Caco-2 (cell line): ENCODE measurements at regions not wholly inside any gene's neighbourhood (a gene's known extent, or its start where the extent isn't known, plus 50 kb on each side); places are given as distances from the start of the nearest gene placed in this dataset.

Experiments
- BruUV-seq: library from RNA; stranded (reverse); fragments of 400-500 nt; replicated peaks from 2 replicates; lab custom pipeline; 2021; lab: Mats Ljungman, UMichigan
- CTCF ChIA-PET: fragments of 300-600 bp; sonication (Branson Sonifier 250); formaldehyde crosslinking; loops from one replicate; lab custom pipeline; 2022; ENCODE audit warnings: antibody characterized with exemption; lab: Charles Lee
- POLR2A ChIA-PET: fragments of 300-600 bp; sonication (Branson Sonifier 250); formaldehyde crosslinking; loops from one replicate; lab custom pipeline; 2022; ENCODE audit warnings: antibody characterized with exemption; lab: Charles Lee
- DNase-seq, 2 experiments: peaks; one replicate each; pipeline versions ENCODE4 v3.0.0 to v3.0.0-alpha.2; 2020 to 2022
- H3K27me3 ChIP-seq: replicated peaks from 2 replicates; pipeline ENCODE4 v1.6.0; 2011; ENCODE audit warnings: low read length; ENCODE audit not compliant: control insufficient read depth, insufficient read depth
- H3K36me3 ChIP-seq: 2 replicates; pipeline ENCODE4 v1.5.1; 2011; ENCODE audit warnings: low read length; ENCODE audit not compliant: control insufficient read depth, insufficient read depth
- H3K4me1 ChIP-seq: fragments of 250-450 bp; sonication (Bioruptor Pico); 2 replicates; pipeline ENCODE4 v1.5.1; 2020; ENCODE audit warnings: mild to moderate bottlenecking
- H3K4me3 ChIP-seq: 2 replicates; pipeline ENCODE4 v1.5.1; 2011; ENCODE audit warnings: low read depth, mild to moderate bottlenecking, control low read depth, low read length
- H3K9me3 ChIP-seq: fragments of 250-450 bp; sonication (Bioruptor Pico); 2 replicates; pipeline ENCODE4 v1.5.1; 2020; ENCODE audit warnings: mild to moderate bottlenecking, moderate library complexity
- H3K27ac Mint-ChIP-seq: one replicate; pipeline ENCODE4 v1.8.0; 2022; ENCODE audit warnings: mixed read lengths; ENCODE audit not compliant: unreplicated experiment
- H3K27me3 Mint-ChIP-seq: one replicate; pipeline ENCODE4 v1.8.0; 2022; ENCODE audit warnings: mixed read lengths; ENCODE audit not compliant: insufficient read depth, unreplicated experiment
- H3K36me3 Mint-ChIP-seq: one replicate; pipeline ENCODE4 v1.8.0; 2022; ENCODE audit warnings: mild to moderate bottlenecking, mixed read lengths; ENCODE audit not compliant: insufficient read depth, unreplicated experiment
- H3K4me1 Mint-ChIP-seq: one replicate; pipeline ENCODE4 v1.8.0; 2022; ENCODE audit warnings: low read depth, mixed read lengths; ENCODE audit not compliant: unreplicated experiment
- H3K4me3 Mint-ChIP-seq: one replicate; pipeline ENCODE4 v1.8.0; 2022; ENCODE audit warnings: mild to moderate bottlenecking, moderate library complexity, mixed read lengths; ENCODE audit not compliant: unreplicated experiment
- H3K9me3 Mint-ChIP-seq: one replicate; pipeline ENCODE4 v1.8.0; 2022; ENCODE audit warnings: mixed read lengths; ENCODE audit not compliant: unreplicated experiment
- intact Hi-C: fragments of 100-400 bp; cut with micrococcal nuclease; formaldehyde crosslinking; loops from one replicate; pipeline ENCODE4 v1.10.0; 2022; ENCODE audit not compliant: unreplicated experiment
- TF ChIP-seq, protein P1 (sequence below), 2 experiments: fragments of 200-600 bp in 1 of 2; IDR thresholded peaks; 1 replicate in 1 of 2; 2 replicates in 1 of 2; pipeline versions ENCODE4 v1.5.1 to v1.8.0; 2011 to 2022; ENCODE audit warnings: antibody characterized with exemption in 1 of 2, control low read depth in 1 of 2, inconsistent platforms in 1 of 2, low read depth in 1 of 2, low read length in 1 of 2, mild to moderate bottlenecking in 1 of 2, moderate library complexity in 1 of 2; ENCODE audit not compliant: insufficient read depth in 1 of 2, severe bottlenecking in 1 of 2, unreplicated experiment in 1 of 2

DNA sequence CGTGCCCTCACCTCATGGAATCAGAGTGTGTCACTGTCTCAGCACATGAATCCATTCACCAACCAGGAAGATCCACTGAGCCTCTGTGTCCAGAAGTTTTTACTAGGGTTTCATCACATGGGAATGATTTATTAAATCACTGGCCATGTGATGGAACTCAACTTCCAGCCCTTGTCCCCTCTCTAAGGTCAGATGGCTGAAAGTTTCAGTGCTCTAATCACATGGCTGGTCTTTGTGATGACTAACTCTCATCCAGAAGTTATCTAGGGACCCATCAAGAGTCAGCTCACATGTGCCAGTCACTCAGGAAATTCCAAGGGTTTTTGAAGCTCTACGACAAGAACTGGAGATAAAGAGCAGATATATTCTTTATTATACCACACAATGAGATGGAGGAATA lies 140.5 kb upstream of the GYPC start:
- H3K4me3 ChIP-seq: no peak overlapping the region
- Mint-ChIP-seq H3K4me1 (no peaks in the 10 kb centered on the region), H3K9me3 (no peaks in the 10 kb centered on the region), H3K27me3 (peaks cover 13% of the 10 kb centered on the region), H3K4me3 (no peak overlapping the region), H3K27ac (no peak overlapping the region), H3K36me3 (no peaks in the 10 kb centered on the region)
- ChIA-PET CTCF (no interaction called here), POLR2A (no interaction called here)
- no peak for DNase-seq
- H3K36me3 ChIP-seq: no peaks in the 10 kb centered on the region
- TF ChIP-seq, protein P1, sequence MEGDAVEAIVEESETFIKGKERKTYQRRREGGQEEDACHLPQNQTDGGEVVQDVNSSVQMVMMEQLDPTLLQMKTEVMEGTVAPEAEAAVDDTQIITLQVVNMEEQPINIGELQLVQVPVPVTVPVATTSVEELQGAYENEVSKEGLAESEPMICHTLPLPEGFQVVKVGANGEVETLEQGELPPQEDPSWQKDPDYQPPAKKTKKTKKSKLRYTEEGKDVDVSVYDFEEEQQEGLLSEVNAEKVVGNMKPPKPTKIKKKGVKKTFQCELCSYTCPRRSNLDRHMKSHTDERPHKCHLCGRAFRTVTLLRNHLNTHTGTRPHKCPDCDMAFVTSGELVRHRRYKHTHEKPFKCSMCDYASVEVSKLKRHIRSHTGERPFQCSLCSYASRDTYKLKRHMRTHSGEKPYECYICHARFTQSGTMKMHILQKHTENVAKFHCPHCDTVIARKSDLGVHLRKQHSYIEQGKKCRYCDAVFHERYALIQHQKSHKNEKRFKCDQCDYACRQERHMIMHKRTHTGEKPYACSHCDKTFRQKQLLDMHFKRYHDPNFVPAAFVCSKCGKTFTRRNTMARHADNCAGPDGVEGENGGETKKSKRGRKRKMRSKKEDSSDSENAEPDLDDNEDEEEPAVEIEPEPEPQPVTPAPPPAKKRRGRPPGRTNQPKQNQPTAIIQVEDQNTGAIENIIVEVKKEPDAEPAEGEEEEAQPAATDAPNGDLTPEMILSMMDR (IDR thresholded peaks at IDR 0.05; ENCODE audit: insufficient read depth in 1 of 2, low read depth in 1 of 2, low read length in 1 of 2, severe bottlenecking in 1 of 2, unreplicated experiment in 1 of 2): no peak
- intact Hi-C loops: no loop called here
- H3K4me1 ChIP-seq: no peaks in the 10 kb centered on the region
- H3K9me3 ChIP-seq: no peaks in the 10 kb centered on the region
- no peaks in the 10 kb centered on the region for H3K27me3 ChIP-seq
- no TSS peak for BruUV-seq

DNA sequence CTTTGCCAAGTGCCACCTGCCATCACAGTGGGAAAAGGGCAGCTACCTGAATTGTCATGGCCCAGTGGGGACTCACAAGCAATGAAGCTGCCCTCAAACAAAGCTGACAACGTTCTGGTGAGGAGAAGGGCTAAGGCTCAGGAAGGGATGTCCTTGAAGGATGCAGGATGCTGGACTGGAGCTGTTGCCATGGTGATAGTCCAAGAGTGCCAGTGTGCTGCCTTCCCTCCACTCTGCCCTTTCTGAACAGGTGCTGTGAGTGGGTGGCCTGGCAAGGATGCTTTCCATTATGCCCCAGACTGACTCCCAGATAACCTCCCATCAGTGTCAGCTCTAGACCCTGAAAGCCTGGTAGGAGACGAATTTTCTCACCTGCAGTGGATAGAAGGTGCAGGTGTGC lies 137.8 kb upstream of the GYPC start:
- ChIA-PET POLR2A (no interaction called here), CTCF (interaction anchor here (1.7 kb wide), 1 partner anchor 10 kb away, joined by 4 read pairs; no protein-coding TSS in a partner anchor)
- no peak for DNase-seq
- H3K36me3 Mint-ChIP-seq: no peaks in the 10 kb centered on the region
- TF ChIP-seq, protein P1 (IDR thresholded peaks at IDR 0.05; ENCODE audit: insufficient read depth in 1 of 2, low read depth in 1 of 2, low read length in 1 of 2, severe bottlenecking in 1 of 2, unreplicated experiment in 1 of 2): no peak
- H3K9me3 Mint-ChIP-seq: no peaks in the 10 kb centered on the region
- H3K27me3 Mint-ChIP-seq: peaks cover 7% of the 10 kb centered on the region
- H3K4me3 ChIP-seq: no peak overlapping the region
- no peaks in the 10 kb centered on the region for H3K27me3 ChIP-seq
- H3K4me1 Mint-ChIP-seq: no peaks in the 10 kb centered on the region
- no peaks in the 10 kb centered on the region for H3K4me1 ChIP-seq
- no peak overlapping the region for H3K4me3 Mint-ChIP-seq
- H3K36me3 ChIP-seq: no peaks in the 10 kb centered on the region
- no peak overlapping the region for H3K27ac Mint-ChIP-seq
- H3K9me3 ChIP-seq: no peaks in the 10 kb centered on the region
- intact Hi-C loops: no loop called here
- no TSS peak for BruUV-seq

DNA sequence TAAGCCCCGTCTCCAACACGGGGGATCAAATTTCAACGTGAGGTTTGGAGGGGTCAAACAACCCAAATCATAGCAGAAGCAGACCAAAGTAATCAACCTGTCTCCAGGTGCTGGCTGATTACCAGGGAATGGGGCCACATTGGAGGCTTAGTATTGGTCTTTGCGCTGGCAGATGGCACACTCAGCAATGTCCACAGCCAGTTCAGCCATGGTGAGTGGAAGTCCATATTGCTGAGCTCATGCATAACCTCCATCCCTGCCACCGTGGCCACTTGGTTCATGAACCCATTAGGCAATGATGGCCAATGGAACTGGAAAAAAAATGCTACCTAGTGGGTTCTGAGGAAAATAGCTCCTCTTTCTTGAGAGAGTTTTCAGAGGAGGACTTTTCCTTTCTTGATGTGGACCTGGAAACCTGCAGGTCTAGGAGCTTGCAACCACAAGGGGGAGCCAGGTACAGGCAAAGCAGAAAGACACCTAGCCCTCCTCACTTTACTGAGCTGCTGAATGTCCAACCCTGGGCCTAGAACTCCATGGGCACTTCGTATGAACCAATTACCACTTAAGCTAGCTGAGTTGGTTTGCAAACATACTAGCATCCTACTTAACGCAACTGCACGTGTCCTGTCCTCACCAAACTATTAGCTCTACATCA lies 128.0 kb upstream of the GYPC start:
- no TSS peak for BruUV-seq
- no peaks in the 10 kb centered on the region for H3K9me3 ChIP-seq
- H3K27ac Mint-ChIP-seq: no peak overlapping the region
- CTCF ChIA-PET: interaction anchor here (0.8 to 1.8 kb wide), 5 partner anchors 10 to 476 kb away, joined by 4 to 23 read pairs (median 6); no protein-coding TSS in a partner anchor
- intact Hi-C loops: loop anchor here (1.0 to 5.0 kb wide), 3 partner anchors 104 to 283 kb away; no protein-coding TSS in a partner anchor
- peaks cover 5% of the 10 kb centered on the region for H3K27me3 Mint-ChIP-seq
- no peaks in the 10 kb centered on the region for H3K4me1 ChIP-seq
- DNase-seq: peak; percentile 66 to 68
- H3K9me3 Mint-ChIP-seq: no peaks in the 10 kb centered on the region
- H3K36me3 Mint-ChIP-seq: peaks cover 5% of the 10 kb centered on the region
- POLR2A ChIA-PET: no interaction called here
- H3K4me3 ChIP-seq: no peak overlapping the region
- H3K36me3 ChIP-seq: no peaks in the 10 kb centered on the region
- TF ChIP-seq, protein P1 (IDR thresholded peaks at IDR 0.05; ENCODE audit: insufficient read depth in 1 of 2, low read depth in 1 of 2, low read length in 1 of 2, severe bottlenecking in 1 of 2, unreplicated experiment in 1 of 2): peak; percentile 58 to 76
- no peak overlapping the region for H3K4me3 Mint-ChIP-seq
- no peaks in the 10 kb centered on the region for H3K4me1 Mint-ChIP-seq
- no peaks in the 10 kb centered on the region for H3K27me3 ChIP-seq
